Keratinocyte (primary cell): ENCODE measurements at regions not wholly inside any gene's neighbourhood (a gene's known extent, or its start where the extent isn't known, plus 50 kb on each side); places are given as distances from the start of the nearest gene placed in this dataset.

Experiments used
- DNase-seq: peaks from one replicate; pipeline ENCODE4 v3.0.0-alpha.2; 2011; ENCODE audit warnings: low read depth, missing footprints, low spot score
- FAIRE-seq: peaks from 2 replicates; lab custom pipeline; 2011; peaks lifted over from hg19 to GRCh38; lab: Jason Lieb, UNC
- H2AFZ ChIP-seq: 2 replicates; pipeline ENCODE4 v1.6.0; 2012; ENCODE audit warnings: low read length, control low read depth, inconsistent platforms; ENCODE audit not compliant: control insufficient read depth
- H3K27ac ChIP-seq: 2 replicates; pipeline ENCODE4 v1.5.1; 2011; ENCODE audit warnings: low read length; ENCODE audit not compliant: control insufficient read depth, insufficient read depth
- H3K27me3 ChIP-seq: 3 replicates; pipeline ENCODE4 v1.6.0; 2011; ENCODE audit warnings: low read length; ENCODE audit not compliant: control insufficient read depth, insufficient read depth; ENCODE audit errors: extremely low read depth
- H3K36me3 ChIP-seq, 2 experiments: 2 replicates in 1 of 2; 3 replicates in 1 of 2; pipeline ENCODE4 v1.5.1; 2011; ENCODE audit warnings: low read length in 2 of 2, mild to moderate bottlenecking in 1 of 2; ENCODE audit not compliant: control insufficient read depth in 2 of 2, insufficient read depth in 2 of 2; ENCODE audit errors: extremely low read depth in 1 of 2
- H3K4me1 ChIP-seq: 3 replicates; pipeline ENCODE4 v1.5.1; 2011; ENCODE audit warnings: low read length; ENCODE audit not compliant: control insufficient read depth, insufficient read depth; ENCODE audit errors: extremely low read depth
- H3K4me2 ChIP-seq: 3 replicates; pipeline ENCODE4 v1.6.0; 2011; ENCODE audit warnings: low read depth, low read length; ENCODE audit not compliant: control insufficient read depth, insufficient read depth; ENCODE audit errors: extremely low read depth
- H3K4me3 ChIP-seq, 3 experiments: fragments of 200-600 bp in 1 of 3; sonication (generic) in 1 of 3; 2 replicates in 2 of 3; 3 replicates in 1 of 3; pipeline ENCODE4 v1.5.1; 2011 to 2016; ENCODE audit warnings: low read length in 3 of 3, mild to moderate bottlenecking in 3 of 3, control low read depth in 2 of 3, inconsistent platforms in 1 of 3, low read depth in 1 of 3, mixed read lengths in 1 of 3, mixed run types in 1 of 3, moderate library complexity in 1 of 3; ENCODE audit not compliant: control insufficient read depth in 2 of 3, insufficient read depth in 2 of 3; ENCODE audit errors: extremely low read depth in 1 of 3
- H3K79me2 ChIP-seq: 2 replicates; pipeline ENCODE4 v1.6.0; 2012; ENCODE audit warnings: low read length; ENCODE audit not compliant: control insufficient read depth, insufficient read depth
- H3K9ac ChIP-seq: 3 replicates; pipeline ENCODE4 v1.6.0; 2011; ENCODE audit warnings: low read length; ENCODE audit not compliant: control insufficient read depth, insufficient read depth; ENCODE audit errors: extremely low read depth
- H3K9me1 ChIP-seq: 3 replicates; pipeline ENCODE4 v1.6.0; 2011; ENCODE audit warnings: low read length; ENCODE audit not compliant: control insufficient read depth, insufficient read depth; ENCODE audit errors: extremely low read depth
- H3K9me3 ChIP-seq: 2 replicates; pipeline ENCODE4 v1.5.1; 2012; ENCODE audit warnings: low read depth, low read length; ENCODE audit not compliant: control insufficient read depth
- H4K20me1 ChIP-seq: 3 replicates; pipeline ENCODE4 v1.6.0; 2011; ENCODE audit warnings: low read length; ENCODE audit not compliant: control insufficient read depth, insufficient read depth; ENCODE audit errors: extremely low read depth
- EZH2 ChIP-seq: IDR thresholded peaks from one replicate; pipeline ENCODE4 v1.6.1; 2012; ENCODE audit warnings: inconsistent platforms, mild to moderate bottlenecking, low read length, moderate library complexity
- dilution Hi-C: fragments of 300-500 bp; cut with MboI; formaldehyde crosslinking; loops from one replicate; pipeline ENCODE4 v1.7.0; 2020; ENCODE audit warnings: low sequenced_read_pairs; ENCODE audit not compliant: extremely low pct_ligation_motif_present
- TF ChIP-seq, protein P1 (sequence below), 3 experiments: IDR thresholded peaks in 1 of 3; conservative IDR thresholded peaks in 1 of 3; optimal IDR thresholded peaks in 1 of 3; 2 replicates in 2 of 3; 3 replicates in 1 of 3; pipeline versions ENCODE3 to v1.5.1; 2011; ENCODE audit warnings: low read length in 3 of 3, mild to moderate bottlenecking in 3 of 3, moderate library complexity in 2 of 3, control low read depth in 1 of 3, inconsistent platforms in 1 of 3; ENCODE audit not compliant: insufficient read depth in 2 of 3; ENCODE audit errors: extremely low read depth in 1 of 3

DNA sequence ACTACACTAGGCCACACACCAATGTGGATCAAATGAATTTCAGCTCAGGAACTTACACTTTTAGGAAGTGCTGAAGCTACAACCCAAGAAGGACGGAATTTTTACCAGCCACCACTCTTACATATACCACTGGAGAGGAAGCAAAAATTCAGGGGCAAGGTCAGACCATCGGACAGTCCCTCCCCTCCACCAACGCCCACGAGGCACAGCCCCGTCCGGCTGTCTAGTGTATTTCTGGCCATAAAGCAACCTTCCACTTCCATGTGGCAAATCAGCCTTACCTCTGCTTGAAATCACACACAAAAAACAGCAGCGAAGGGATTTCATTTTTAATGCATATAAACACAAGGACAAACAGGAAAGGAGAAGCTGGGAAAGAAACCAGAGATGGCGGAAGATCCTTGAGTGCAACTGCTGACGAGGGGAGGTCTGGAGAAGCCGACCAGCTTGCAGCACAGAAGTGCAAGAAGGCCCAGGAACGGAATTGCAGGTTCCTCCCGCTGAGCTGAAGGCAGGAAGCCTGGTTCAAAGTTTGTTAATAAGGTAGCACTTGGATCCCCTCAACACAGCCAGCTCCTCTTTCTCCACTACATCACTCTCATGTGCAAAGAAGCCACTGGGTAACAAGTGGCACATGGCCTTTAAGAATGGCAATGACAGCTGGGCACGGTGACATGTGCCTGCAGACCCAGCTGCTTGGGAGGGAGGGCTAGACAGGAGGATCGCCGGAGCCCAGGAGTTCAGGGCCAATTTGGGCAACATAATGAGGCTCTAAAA, 71.5 kb downstream of the SHANK2 start:
- no peaks in the 10 kb centered on the region for H4K20me1 ChIP-seq
- no peaks in the 10 kb centered on the region for H3K79me2 ChIP-seq
- H3K4me1 ChIP-seq, result no peaks in the 10 kb centered on the region
- no peak for DNase-seq
- no peaks in the 10 kb centered on the region for H3K36me3 ChIP-seq
- no peak overlapping the region for H3K4me2 ChIP-seq
- H3K27me3 ChIP-seq, result no peaks in the 10 kb centered on the region
- H3K9ac ChIP-seq, result no peak overlapping the region
- TF ChIP-seq, protein P1, sequence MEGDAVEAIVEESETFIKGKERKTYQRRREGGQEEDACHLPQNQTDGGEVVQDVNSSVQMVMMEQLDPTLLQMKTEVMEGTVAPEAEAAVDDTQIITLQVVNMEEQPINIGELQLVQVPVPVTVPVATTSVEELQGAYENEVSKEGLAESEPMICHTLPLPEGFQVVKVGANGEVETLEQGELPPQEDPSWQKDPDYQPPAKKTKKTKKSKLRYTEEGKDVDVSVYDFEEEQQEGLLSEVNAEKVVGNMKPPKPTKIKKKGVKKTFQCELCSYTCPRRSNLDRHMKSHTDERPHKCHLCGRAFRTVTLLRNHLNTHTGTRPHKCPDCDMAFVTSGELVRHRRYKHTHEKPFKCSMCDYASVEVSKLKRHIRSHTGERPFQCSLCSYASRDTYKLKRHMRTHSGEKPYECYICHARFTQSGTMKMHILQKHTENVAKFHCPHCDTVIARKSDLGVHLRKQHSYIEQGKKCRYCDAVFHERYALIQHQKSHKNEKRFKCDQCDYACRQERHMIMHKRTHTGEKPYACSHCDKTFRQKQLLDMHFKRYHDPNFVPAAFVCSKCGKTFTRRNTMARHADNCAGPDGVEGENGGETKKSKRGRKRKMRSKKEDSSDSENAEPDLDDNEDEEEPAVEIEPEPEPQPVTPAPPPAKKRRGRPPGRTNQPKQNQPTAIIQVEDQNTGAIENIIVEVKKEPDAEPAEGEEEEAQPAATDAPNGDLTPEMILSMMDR (optimal IDR thresholded peaks at IDR 0.05 in 1 of 3, IDR thresholded peaks at IDR 0.05 in 1 of 3, conservative IDR thresholded peaks at IDR 0.05 in 1 of 3; ENCODE audit: extremely low read depth in 1 of 3, insufficient read depth in 2 of 3, low read length in 3 of 3), result no peak
- no peak for TF ChIP-seq EZH2
- dilution Hi-C loops, result no loop called here
- H3K9me3 ChIP-seq, result no peaks in the 10 kb centered on the region
- no peak overlapping the region for H3K4me3 ChIP-seq
- FAIRE-seq, result no peak
- no peak overlapping the region for H3K27ac ChIP-seq
- H3K9me1 ChIP-seq, result no peaks in the 10 kb centered on the region
- H2AFZ ChIP-seq, result no peak overlapping the region

DNA sequence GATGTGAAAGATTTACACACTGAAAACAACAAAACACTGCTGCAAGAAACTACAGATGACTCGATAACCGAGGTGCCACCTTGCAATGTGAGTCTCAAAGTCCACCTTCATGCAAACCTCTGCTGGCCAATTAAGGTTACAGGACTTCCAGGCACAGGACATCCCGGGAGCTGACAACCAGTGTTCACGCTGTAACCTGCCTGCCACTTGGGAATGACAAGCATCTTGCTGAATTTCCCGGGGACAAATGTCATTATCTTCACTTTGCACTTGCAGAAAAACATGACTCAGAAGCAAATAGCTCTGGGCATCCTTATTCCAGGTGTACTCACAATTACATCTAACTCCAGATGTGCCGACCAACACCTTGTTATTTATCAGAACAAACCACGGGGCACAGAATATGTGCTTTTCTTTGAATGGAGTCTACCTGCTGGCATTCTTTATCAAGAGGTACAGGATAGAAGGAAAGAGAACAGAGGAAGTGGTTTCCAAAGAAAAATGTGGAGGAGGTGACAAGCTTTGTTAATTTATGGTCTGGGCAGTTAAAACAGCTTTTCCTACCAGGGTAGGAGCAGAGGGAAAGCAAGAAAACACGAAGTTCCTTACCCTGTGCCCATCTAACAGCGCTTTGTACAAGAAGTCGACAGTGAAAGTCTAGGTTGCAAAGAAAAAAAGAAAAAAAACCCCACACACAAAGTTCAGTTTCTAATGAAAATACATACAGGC, 72.3 kb downstream of the SHANK2 start:
- H3K79me2 ChIP-seq, result no peaks in the 10 kb centered on the region
- peaks cover 2% of the 10 kb centered on the region for H3K9me3 ChIP-seq
- H3K36me3 ChIP-seq, result no peaks in the 10 kb centered on the region
- H3K4me2 ChIP-seq, result no peak overlapping the region
- H3K27ac ChIP-seq, result no peak overlapping the region
- no peak for TF ChIP-seq EZH2
- TF ChIP-seq, protein P1 (optimal IDR thresholded peaks at IDR 0.05 in 1 of 3, IDR thresholded peaks at IDR 0.05 in 1 of 3, conservative IDR thresholded peaks at IDR 0.05 in 1 of 3; ENCODE audit: extremely low read depth in 1 of 3, insufficient read depth in 2 of 3, low read length in 3 of 3), result no peak
- H3K9me1 ChIP-seq, result no peaks in the 10 kb centered on the region
- no peak overlapping the region for H3K9ac ChIP-seq
- no peak for DNase-seq
- no peaks in the 10 kb centered on the region for H4K20me1 ChIP-seq
- H2AFZ ChIP-seq, result no peak overlapping the region
- H3K4me1 ChIP-seq, result no peaks in the 10 kb centered on the region
- no peak overlapping the region for H3K4me3 ChIP-seq
- FAIRE-seq, result no peak
- H3K27me3 ChIP-seq, result no peaks in the 10 kb centered on the region
- dilution Hi-C loops, result no loop called here
